Gastrocnemius medialis (tissue), 4 donors: ENCODE measurements at regions not wholly inside any gene's neighbourhood (a gene's known extent, or its start where the extent isn't known, plus 50 kb on each side); places are given as distances from the start of the nearest gene placed in this dataset.

Source experiments
- CTCF ChIP-seq, 5 experiments: fragments of 450-650 bp in 3 of 5; fragments of 200-600 bp in 2 of 5; sonication (generic) in 2 of 5; IDR thresholded peaks in 4 of 5; conservative IDR thresholded peaks in 1 of 5; 1 replicate in 4 of 5; 2 replicates in 1 of 5; pipeline ENCODE4 v1.5.1; 2016 to 2019; ENCODE audit warnings: antibody characterized with exemption in 5 of 5, mild to moderate bottlenecking in 3 of 5, moderate library complexity in 3 of 5
- POLR2A ChIP-seq, 2 donors: fragments of 450-650 bp; IDR thresholded peaks; one replicate each; pipeline ENCODE4 v1.6.1; 2017; ENCODE audit warnings: antibody characterized with exemption in 2 of 2, mild to moderate bottlenecking in 2 of 2, moderate library complexity in 2 of 2

GRCh38 chr12:24561411-24561871, 387.5 kb downstream of the BCAT1 start:
- TF ChIP-seq CTCF (IDR thresholded peaks at IDR 0.05 in 4 of 5, conservative IDR thresholded peaks at IDR 0.05 in 1 of 5) (no peak), POLR2A (IDR thresholded peaks at IDR 0.05) (no peak)
